H9 (cell line): ENCODE measurements at regions not wholly inside any gene's neighbourhood (a gene's known extent, or its start where the extent isn't known, plus 50 kb on each side); places are given as distances from the start of the nearest gene placed in this dataset.
"Not testable (repeated sequence)": the region's sequence is repeated elsewhere in the genome, so short reads cannot be mapped to it uniquely, and the experiment has no call there.

Experiments used
- DNase-seq: peaks from one replicate; pipeline ENCODE4 v3.0.0-alpha.2; 2017
- H2AFZ ChIP-seq: one replicate; pipeline ENCODE4 v1.6.1; 2013; ENCODE audit warnings: mild to moderate bottlenecking, low read length, control low read depth, moderate library complexity
- H2AK5ac ChIP-seq: 2 replicates; pipeline ENCODE4 v1.6.1; 2013; ENCODE audit warnings: low read length, control low read depth, mixed read lengths; ENCODE audit not compliant: insufficient read length
- H2BK120ac ChIP-seq: one replicate; pipeline ENCODE4 v1.6.1; 2013; ENCODE audit warnings: low read depth, mild to moderate bottlenecking, low read length, control low read depth, inconsistent platforms; ENCODE audit not compliant: poor library complexity, severe bottlenecking
- H2BK12ac ChIP-seq: 2 replicates; pipeline ENCODE4 v1.6.1; 2013; ENCODE audit warnings: low read length, control low read depth, mixed read lengths, low read depth; ENCODE audit not compliant: insufficient read length
- H2BK15ac ChIP-seq: 2 replicates; pipeline ENCODE4 v1.6.1; 2013; ENCODE audit warnings: low read depth, low read length, control low read depth
- H2BK20ac ChIP-seq: one replicate; pipeline ENCODE4 v1.6.1; 2013; ENCODE audit warnings: low read depth, mild to moderate bottlenecking, low read length, control low read depth, inconsistent platforms; ENCODE audit not compliant: poor library complexity, severe bottlenecking
- H2BK5ac ChIP-seq: 2 replicates; pipeline ENCODE4 v1.6.1; 2013; ENCODE audit warnings: low read length, control low read depth, mixed read lengths; ENCODE audit not compliant: insufficient read length
- H3K14ac ChIP-seq: 2 replicates; pipeline ENCODE4 v1.6.1; 2013; ENCODE audit warnings: low read length, control low read depth; ENCODE audit not compliant: insufficient read depth
- H3K18ac ChIP-seq: 2 replicates; pipeline ENCODE4 v1.6.1; 2013; ENCODE audit warnings: low read depth, mild to moderate bottlenecking, mixed read lengths, low read length, control low read depth; ENCODE audit not compliant: insufficient read length
- H3K23ac ChIP-seq: 2 replicates; pipeline ENCODE4 v1.6.1; 2013; ENCODE audit warnings: low read length, control low read depth, mixed read lengths, low read depth; ENCODE audit not compliant: insufficient read length
- H3K23me2 ChIP-seq: 2 replicates; pipeline ENCODE4 v1.6.1; 2013; ENCODE audit warnings: low read depth, mild to moderate bottlenecking, mixed read lengths, low read length, control low read depth; ENCODE audit not compliant: insufficient read length, poor library complexity, severe bottlenecking
- H3K27ac ChIP-seq: 2 replicates; pipeline ENCODE4 v1.5.1; 2013; ENCODE audit warnings: low read length, control low read depth, mixed read lengths, low read depth; ENCODE audit not compliant: insufficient read length
- H3K27me3 ChIP-seq: 2 replicates; pipeline ENCODE4 v1.6.1; 2013; ENCODE audit warnings: low read length, control low read depth, inconsistent platforms; ENCODE audit not compliant: insufficient read depth
- H3K4ac ChIP-seq: 2 replicates; pipeline ENCODE4 v1.6.1; 2013; ENCODE audit warnings: low read depth, mild to moderate bottlenecking, control low read depth, inconsistent platforms, low read length, moderate library complexity
- H3K4me1 ChIP-seq: 2 replicates; pipeline ENCODE4 v1.6.1; 2013; ENCODE audit warnings: low read length, control low read depth, inconsistent platforms; ENCODE audit not compliant: insufficient read depth
- H3K4me2 ChIP-seq: 2 replicates; pipeline ENCODE4 v1.6.1; 2013; ENCODE audit warnings: low read length, control low read depth, mixed read lengths; ENCODE audit not compliant: insufficient read length, insufficient read depth
- H3K56ac ChIP-seq: 2 replicates; pipeline ENCODE4 v1.6.1; 2013; ENCODE audit warnings: low read depth, mild to moderate bottlenecking, mixed read lengths, low read length, control low read depth; ENCODE audit not compliant: insufficient read length
- H3K79me1 ChIP-seq: 2 replicates; pipeline ENCODE4 v1.6.1; 2013; ENCODE audit warnings: low read depth, mild to moderate bottlenecking, moderate library complexity, low read length, control low read depth, inconsistent platforms; ENCODE audit not compliant: insufficient read depth, poor library complexity, severe bottlenecking
- H3K79me2 ChIP-seq: 2 replicates; pipeline ENCODE4 v1.6.1; 2013; ENCODE audit warnings: low read length, control low read depth, inconsistent platforms; ENCODE audit not compliant: insufficient read depth
- H3K9ac ChIP-seq: 2 replicates; pipeline ENCODE4 v1.6.1; 2013; ENCODE audit warnings: low read length, control low read depth, mixed read lengths; ENCODE audit not compliant: insufficient read length; ENCODE audit errors: extremely low read depth
- H3K9me3 ChIP-seq: one replicate; pipeline ENCODE4 v1.6.1; 2013; ENCODE audit warnings: low read depth, low read length, inconsistent platforms; ENCODE audit not compliant: control insufficient read depth
- H3T11ph ChIP-seq: one replicate; pipeline ENCODE4 v1.6.1; 2013; ENCODE audit warnings: mild to moderate bottlenecking, low read length, control low read depth, inconsistent platforms
- H4K20me1 ChIP-seq: one replicate; pipeline ENCODE4 v1.6.1; 2013; ENCODE audit not compliant: control insufficient read depth, insufficient read length, insufficient read depth
- H4K5ac ChIP-seq: 2 replicates; pipeline ENCODE4 v1.6.1; 2013; ENCODE audit warnings: low read depth, mild to moderate bottlenecking, mixed read lengths, low read length, control low read depth; ENCODE audit not compliant: insufficient read length
- H4K8ac ChIP-seq: replicated peaks from 2 replicates; pipeline ENCODE4 v1.6.1; 2013; ENCODE audit warnings: low read length, control low read depth, mixed read lengths, low read depth; ENCODE audit not compliant: insufficient read length
- H4K91ac ChIP-seq: 2 replicates; pipeline ENCODE4 v1.6.1; 2013; ENCODE audit warnings: low read depth, mild to moderate bottlenecking, moderate library complexity, mixed read lengths, low read length, control low read depth; ENCODE audit not compliant: insufficient read length
- H3K27ac Mint-ChIP-seq, 3 experiments: 2 replicates in 2 of 3; 3 replicates in 1 of 3; pipeline ENCODE4 v1.8.0; 2020 to 2021; ENCODE audit warnings: mixed read lengths in 3 of 3, mild to moderate bottlenecking in 1 of 3, moderate library complexity in 1 of 3
- H3K27me3 Mint-ChIP-seq: 2 replicates; pipeline ENCODE4 v1.8.0; 2021; ENCODE audit warnings: low read depth, mild to moderate bottlenecking, moderate library complexity, mixed read lengths
- H3K36me3 Mint-ChIP-seq, 3 experiments: 2 replicates in 2 of 3; 3 replicates in 1 of 3; pipeline ENCODE4 v1.8.0; 2020 to 2021; ENCODE audit warnings: low read depth in 3 of 3, mixed read lengths in 3 of 3; ENCODE audit not compliant: insufficient read depth in 1 of 3
- H3K4me1 Mint-ChIP-seq, 2 experiments: 2 replicates each; pipeline ENCODE4 v1.8.0; 2020; ENCODE audit warnings: mixed read lengths in 2 of 2
- H3K4me3 Mint-ChIP-seq, 2 experiments: 2 replicates in 1 of 2; 3 replicates in 1 of 2; pipeline ENCODE4 v1.8.0; 2020 to 2021; ENCODE audit warnings: mild to moderate bottlenecking in 2 of 2, mixed read lengths in 2 of 2, moderate library complexity in 1 of 2
- H3K9me3 Mint-ChIP-seq, 2 experiments: 2 replicates in 1 of 2; 3 replicates in 1 of 2; pipeline ENCODE4 v1.8.0; 2020; ENCODE audit warnings: mild to moderate bottlenecking in 2 of 2, mixed read lengths in 2 of 2, moderate library complexity in 1 of 2
- WGBS: extraction: QIAGEN DNeasy Blood & Tissue Kit; methylation state at CpG from one replicate; pipeline ENCODE4 v1.1.7; 2013; ENCODE audit warnings: missing lambda C conversion rate, low lambda C conversion rate, mixed read lengths; ENCODE audit not compliant: insufficient read length; ENCODE audit errors: extremely low coverage; 5-methylcytosine and 5-hydroxymethylcytosine counted together

- not testable (repeated sequence) for H3K27ac Mint-ChIP-seq, H4K20me1 ChIP-seq
- WGBS: no CpG with 5 or more reads among the region's 9 CpGs
Observed at GRCh38 chr9:41784006-41784405, 345.2 kb downstream of the CNTNAP3B start.

GRCh38 chr9:41783070-41783810 is 346.0 kb downstream of the CNTNAP3B start:
- H3K23me2 ChIP-seq, H3K36me3 Mint-ChIP-seq, H3K79me1 ChIP-seq, H2AFZ ChIP-seq, H2BK5ac ChIP-seq, DNase-seq, H3K56ac ChIP-seq, H4K8ac ChIP-seq, H4K91ac ChIP-seq, H3K9me3 ChIP-seq, H3K27me3 Mint-ChIP-seq, H2AK5ac ChIP-seq, H2BK12ac ChIP-seq, H3K4me1 Mint-ChIP-seq, H3K9me3 Mint-ChIP-seq, H2BK15ac ChIP-seq, H3K79me2 ChIP-seq, H2BK20ac ChIP-seq, H3K27ac ChIP-seq, H3K4me1 ChIP-seq, H3K4ac ChIP-seq, H3K4me3 Mint-ChIP-seq, H3K9ac ChIP-seq, H3T11ph ChIP-seq, H4K5ac ChIP-seq, H3K14ac ChIP-seq, H3K27me3 ChIP-seq, H3K18ac ChIP-seq, H4K20me1 ChIP-seq, H3K23ac ChIP-seq, H3K4me2 ChIP-seq, H2BK120ac ChIP-seq: not testable (repeated sequence)
- peak overlapping the region in 1 of 3 experiments; percentile 13; a peak in 1 of 7 replicates for H3K27ac Mint-ChIP-seq
- no CpG with 5 or more reads among the region's 29 CpGs for WGBS

More at GRCh38 chr9:41784006-41784405, 345.2 kb downstream of the CNTNAP3B start:
- not testable (repeated sequence) for H3K23me2 ChIP-seq, H2BK15ac ChIP-seq, H3K4ac ChIP-seq, H3K18ac ChIP-seq, H4K8ac ChIP-seq, H3K4me1 Mint-ChIP-seq, H2AFZ ChIP-seq, H3K23ac ChIP-seq, H3K9me3 ChIP-seq, H3K79me2 ChIP-seq, H2BK20ac ChIP-seq, H3K27me3 ChIP-seq, DNase-seq, H4K5ac ChIP-seq, H2BK120ac ChIP-seq, H3K14ac ChIP-seq, H2BK5ac ChIP-seq, H3K56ac ChIP-seq, H3K27ac ChIP-seq, H3K4me3 Mint-ChIP-seq, H3T11ph ChIP-seq, H3K9ac ChIP-seq, H2BK12ac ChIP-seq, H4K91ac ChIP-seq, H3K27me3 Mint-ChIP-seq, H3K4me1 ChIP-seq, H3K4me2 ChIP-seq, H3K9me3 Mint-ChIP-seq, H3K79me1 ChIP-seq, H2AK5ac ChIP-seq, H3K36me3 Mint-ChIP-seq
